ENCODE measurements at regions not wholly inside any gene's neighbourhood (a gene's known extent, or its start where the extent isn't known, plus 50 kb on each side); places are given as distances from the start of the nearest gene placed in this dataset.
A peak's percentile ranks its signal among the peaks of the same experiment; 100 is the strongest.

DNA sequence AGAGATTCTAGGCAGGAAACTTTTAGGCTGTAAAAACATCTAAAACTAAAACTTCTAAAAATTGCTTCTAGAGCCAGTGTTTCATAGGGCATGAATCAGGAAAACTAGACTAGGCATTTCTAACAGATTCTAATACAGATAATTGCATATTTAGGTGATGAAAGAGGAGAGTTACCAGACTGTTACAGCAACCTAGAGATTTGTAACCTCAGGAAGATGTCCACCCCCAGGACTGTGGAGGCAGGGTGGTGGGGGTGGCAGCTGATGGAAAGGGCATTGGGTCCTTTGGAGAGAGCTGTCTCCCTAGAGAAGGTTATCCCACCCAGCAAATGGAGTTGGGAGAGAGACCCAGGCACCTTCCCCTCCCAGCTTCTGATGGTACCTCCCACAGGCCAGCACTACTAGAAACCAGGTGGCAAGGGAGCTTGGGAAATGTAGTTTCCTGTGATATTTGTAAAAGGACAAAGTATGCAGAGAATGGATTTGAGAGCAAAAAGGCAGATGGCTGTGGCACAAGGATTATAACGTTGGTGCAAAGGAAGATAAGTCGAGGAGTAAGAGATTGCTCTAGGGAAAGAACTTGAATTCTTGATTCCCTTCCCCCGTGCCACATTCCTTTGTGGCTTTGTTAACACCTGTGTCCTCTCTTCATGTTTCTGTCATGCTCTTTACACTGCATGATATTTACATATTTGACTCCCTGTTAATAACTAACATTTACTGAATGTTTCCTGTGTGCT is 75.6 kb upstream of the MGAT5 start:
- H3K27me3 ChIP-seq, result no peaks in the 10 kb centered on the region
- DNase-seq (ENCODE audit: low spot score in 2 of 2), result no peak
- H3K36me3 ChIP-seq, result no peaks in the 10 kb centered on the region
- H3K27ac ChIP-seq, result peak overlapping the region in 1 of 2 donors; percentile 29
- TF ChIP-seq, protein P1, sequence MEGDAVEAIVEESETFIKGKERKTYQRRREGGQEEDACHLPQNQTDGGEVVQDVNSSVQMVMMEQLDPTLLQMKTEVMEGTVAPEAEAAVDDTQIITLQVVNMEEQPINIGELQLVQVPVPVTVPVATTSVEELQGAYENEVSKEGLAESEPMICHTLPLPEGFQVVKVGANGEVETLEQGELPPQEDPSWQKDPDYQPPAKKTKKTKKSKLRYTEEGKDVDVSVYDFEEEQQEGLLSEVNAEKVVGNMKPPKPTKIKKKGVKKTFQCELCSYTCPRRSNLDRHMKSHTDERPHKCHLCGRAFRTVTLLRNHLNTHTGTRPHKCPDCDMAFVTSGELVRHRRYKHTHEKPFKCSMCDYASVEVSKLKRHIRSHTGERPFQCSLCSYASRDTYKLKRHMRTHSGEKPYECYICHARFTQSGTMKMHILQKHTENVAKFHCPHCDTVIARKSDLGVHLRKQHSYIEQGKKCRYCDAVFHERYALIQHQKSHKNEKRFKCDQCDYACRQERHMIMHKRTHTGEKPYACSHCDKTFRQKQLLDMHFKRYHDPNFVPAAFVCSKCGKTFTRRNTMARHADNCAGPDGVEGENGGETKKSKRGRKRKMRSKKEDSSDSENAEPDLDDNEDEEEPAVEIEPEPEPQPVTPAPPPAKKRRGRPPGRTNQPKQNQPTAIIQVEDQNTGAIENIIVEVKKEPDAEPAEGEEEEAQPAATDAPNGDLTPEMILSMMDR (IDR thresholded peaks at IDR 0.05), result no peak
- no peak for TF ChIP-seq POLR2A (IDR thresholded peaks at IDR 0.05)
- no peak for TF ChIP-seq POLR2AphosphoS5 (IDR thresholded peaks at IDR 0.05)
- no peaks in the 10 kb centered on the region for H3K9me3 ChIP-seq
- intact Hi-C loops (cut with DNase I; ENCODE audit: low total_unique reads), result no loop called here
- peaks cover 0 to 4% of the 10 kb centered on the region in 2 donors for H3K4me1 ChIP-seq
- no peak overlapping the region for H3K4me3 ChIP-seq

DNA sequence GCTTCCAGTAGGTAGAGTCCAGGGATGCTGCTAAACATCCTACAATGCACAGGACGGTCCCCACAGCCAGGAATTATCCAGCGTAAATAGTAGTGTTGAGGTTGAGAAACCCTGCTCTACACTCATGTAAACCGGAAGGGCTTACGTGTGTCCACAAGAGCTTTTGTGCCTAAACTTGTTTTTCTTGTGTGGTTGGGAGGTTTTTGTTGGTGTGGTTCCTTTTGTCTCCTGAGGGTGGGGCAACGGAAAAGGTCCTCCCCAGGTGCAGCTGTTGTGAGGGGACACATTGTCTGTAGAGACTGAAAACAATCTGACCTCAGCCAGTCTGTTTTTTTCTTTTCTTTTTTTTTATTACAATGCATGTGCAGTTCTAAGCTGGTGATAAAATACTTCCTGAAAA is 72.7 kb upstream of the MGAT5 start:
- intact Hi-C loops (cut with DNase I; ENCODE audit: low total_unique reads), result no loop called here
- H3K36me3 ChIP-seq, result no peaks in the 10 kb centered on the region
- no peaks in the 10 kb centered on the region for H3K27me3 ChIP-seq
- TF ChIP-seq, protein P1 (IDR thresholded peaks at IDR 0.05), result no peak
- peak in 1 of 3 donors; percentile 36 for TF ChIP-seq POLR2AphosphoS5 (IDR thresholded peaks at IDR 0.05)
- no peak overlapping the region for H3K27ac ChIP-seq
- peak in 1 of 2 donors; percentile 45 for DNase-seq (ENCODE audit: low spot score in 2 of 2)
- no peaks in the 10 kb centered on the region for H3K9me3 ChIP-seq
- H3K4me3 ChIP-seq, result no peak overlapping the region
- peaks cover 0 to 4% of the 10 kb centered on the region in 2 donors for H3K4me1 ChIP-seq

DNA sequence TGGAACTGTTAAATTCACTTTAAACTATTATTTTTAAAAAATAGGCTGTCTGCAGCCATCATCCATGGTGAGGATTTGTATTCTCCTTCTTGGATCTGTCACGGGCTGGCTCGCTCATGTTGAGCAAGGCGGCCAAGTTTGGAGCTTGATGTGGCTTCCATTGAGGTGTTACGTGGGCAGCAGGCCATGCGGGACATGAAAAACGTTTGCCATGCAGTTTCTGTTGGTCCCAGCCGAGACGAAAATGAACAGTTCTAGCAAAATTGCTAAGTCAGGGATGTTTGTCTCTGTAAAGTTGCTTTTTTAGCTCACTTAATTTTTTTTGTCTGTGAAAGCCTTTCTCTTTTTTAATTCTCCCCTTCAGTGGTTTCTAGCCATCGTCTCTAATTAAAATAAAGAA is 70.2 kb upstream of the MGAT5 start:
- no peaks in the 10 kb centered on the region for H3K36me3 ChIP-seq
- intact Hi-C loops (cut with DNase I; ENCODE audit: low total_unique reads), result no loop called here
- H3K4me3 ChIP-seq, result no peak overlapping the region
- no peak overlapping the region for H3K27ac ChIP-seq
- no peaks in the 10 kb centered on the region for H3K4me1 ChIP-seq
- TF ChIP-seq, protein P1 (IDR thresholded peaks at IDR 0.05), result no peak
- TF ChIP-seq POLR2A (IDR thresholded peaks at IDR 0.05) (no peak), POLR2AphosphoS5 (IDR thresholded peaks at IDR 0.05) (no peak)
- no peaks in the 10 kb centered on the region for H3K9me3 ChIP-seq
- DNase-seq (ENCODE audit: low spot score in 2 of 2), result no peak
- H3K27me3 ChIP-seq, result no peaks in the 10 kb centered on the region

DNA sequence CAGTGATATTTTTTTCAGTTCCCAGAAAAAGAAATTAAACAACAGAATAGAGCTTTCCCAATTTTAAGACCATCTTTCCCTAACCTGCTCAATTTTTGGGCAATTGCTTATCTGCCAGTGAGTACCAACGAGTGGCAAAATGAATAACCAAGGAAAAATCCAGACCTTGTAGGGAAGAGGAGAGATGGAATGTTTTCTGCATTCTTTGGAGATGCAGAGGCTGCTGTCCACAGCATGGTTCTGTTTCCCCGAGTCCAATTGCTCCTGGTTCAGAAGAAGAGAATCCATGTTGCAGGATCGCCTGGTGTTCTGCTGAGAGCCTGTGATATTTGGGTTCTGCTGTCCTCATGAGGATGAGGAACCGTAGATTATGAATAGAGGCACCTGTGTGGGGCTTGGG is 68.2 kb upstream of the MGAT5 start:
- H3K4me3 ChIP-seq, result no peak overlapping the region
- intact Hi-C loops (cut with DNase I; ENCODE audit: low total_unique reads), result no loop called here
- no peaks in the 10 kb centered on the region for H3K9me3 ChIP-seq
- TF ChIP-seq POLR2AphosphoS5 (IDR thresholded peaks at IDR 0.05), result no peak
- TF ChIP-seq POLR2A (IDR thresholded peaks at IDR 0.05), result no peak
- TF ChIP-seq, protein P1 (IDR thresholded peaks at IDR 0.05), result no peak
- DNase-seq (ENCODE audit: low spot score in 2 of 2), result no peak
- no peaks in the 10 kb centered on the region for H3K36me3 ChIP-seq
- H3K27me3 ChIP-seq, result no peaks in the 10 kb centered on the region
- H3K27ac ChIP-seq, result no peak overlapping the region
- no peaks in the 10 kb centered on the region for H3K4me1 ChIP-seq

DNA sequence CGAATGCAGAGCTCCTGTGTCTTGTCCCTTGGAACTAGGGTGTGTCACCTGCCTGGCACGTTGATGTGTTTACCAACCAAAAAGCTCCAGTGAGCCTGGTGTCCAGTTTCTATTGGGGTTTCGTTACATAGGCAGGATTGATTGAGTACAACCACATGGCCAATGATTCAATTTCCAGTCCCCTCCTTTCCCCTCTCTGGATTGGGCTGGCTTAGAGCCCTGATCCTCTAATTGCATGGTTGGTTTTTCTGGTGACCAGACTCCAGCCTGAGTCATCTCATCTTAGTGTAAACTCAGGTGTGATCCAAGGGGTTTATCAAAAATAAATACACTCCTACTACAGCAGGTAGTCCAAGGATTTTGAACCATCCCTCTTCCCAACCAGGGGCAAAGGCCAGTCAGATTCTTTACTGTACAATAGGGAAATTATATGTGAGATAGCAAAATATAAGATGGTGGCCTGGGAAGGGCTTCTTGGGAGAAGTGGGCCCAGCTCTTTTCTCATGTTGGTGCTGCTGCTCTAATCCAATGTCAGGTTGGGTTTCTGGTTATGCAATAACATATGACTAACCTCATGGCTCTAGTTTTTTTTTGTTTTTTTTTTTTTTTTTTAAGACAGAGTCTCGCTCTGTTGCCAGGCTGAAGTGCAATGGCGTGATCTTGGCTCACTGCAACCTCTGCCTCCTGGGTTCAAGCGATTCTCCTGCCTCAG is 64.7 kb upstream of the MGAT5 start:
- Histone ChIP-seq H3K4me1 (no peaks in the 10 kb centered on the region), H3K4me3 (no peak overlapping the region), H3K36me3 (no peaks in the 10 kb centered on the region), H3K27me3 (no peaks in the 10 kb centered on the region), H3K27ac (peak overlapping the region; percentile 35 to 61), H3K9me3 (peaks cover 5 to 6% of the 10 kb centered on the region in 2 donors)
- no peak for TF ChIP-seq POLR2A (IDR thresholded peaks at IDR 0.05)
- no peak for TF ChIP-seq POLR2AphosphoS5 (IDR thresholded peaks at IDR 0.05)
- TF ChIP-seq, protein P1 (IDR thresholded peaks at IDR 0.05), result no peak
- intact Hi-C loops (cut with DNase I; ENCODE audit: low total_unique reads), result no loop called here
- DNase-seq (ENCODE audit: low spot score in 2 of 2), result no peak
